HepG2 (cell line): ENCODE measurements at regions not wholly inside any gene's neighbourhood (a gene's known extent, or its start where the extent isn't known, plus 50 kb on each side); places are given as distances from the start of the nearest gene placed in this dataset.

Source experiments
- ATAC-seq: fragments of 200-7000 bp; cut with Tn5 transposase; 3 replicates; pipeline ENCODE4 v1.9.1; 2020; ENCODE audit warnings: mild to moderate bottlenecking, moderate library complexity
- BruUV-seq: library from RNA; stranded (reverse); fragments of 400-500 nt; replicated peaks from 2 replicates; lab custom pipeline; 2021; lab: Mats Ljungman, UMichigan
- CTCF ChIA-PET: fragments of 300-600 bp; formaldehyde crosslinking; extraction: SDS; loops from one replicate; lab custom pipeline; 2021; ENCODE audit warnings: low total read pairs, inconsistent platforms, low intra/inter-chr PET ratio; lab: Yijun Ruan, JAX
- POLR2A ChIA-PET: fragments of 350-600 bp; sonication (Branson Sonifier 250); formaldehyde crosslinking; loops from one replicate; lab custom pipeline; 2020; ENCODE audit warnings: antibody characterized with exemption, inconsistent platforms; lab: Yijun Ruan, JAX
- DNase-seq: peaks from one replicate; pipeline ENCODE4 v3.0.0-alpha.2; 2015; ENCODE audit warnings: low spot score
- FAIRE-seq: peaks from 3 replicates; lab custom pipeline; 2011; peaks lifted over from hg19 to GRCh38; lab: Jason Lieb, UNC
- H2AFZ ChIP-seq: one replicate; pipeline ENCODE4 v1.6.1; 2011; ENCODE audit warnings: low read length, inconsistent platforms
- H3K27ac ChIP-seq: fragments of 300-600 bp; 3 replicates; pipeline ENCODE4 v1.8.0; 2011; ENCODE audit warnings: mixed run types, mild to moderate bottlenecking, mixed read lengths, low read length, inconsistent platforms; ENCODE audit not compliant: insufficient read depth; ENCODE audit errors: extremely low read length
- H3K27me3 ChIP-seq, 2 experiments: fragments of 200-600 bp in 1 of 2; 2 replicates in 1 of 2; 3 replicates in 1 of 2; pipeline versions ENCODE4 v1.6.0 to v1.8.0; 2011; ENCODE audit warnings: low read length in 2 of 2, mild to moderate bottlenecking in 2 of 2, moderate library complexity in 2 of 2, inconsistent platforms in 1 of 2; ENCODE audit not compliant: insufficient read depth in 2 of 2, control insufficient read depth in 1 of 2
- H3K36me3 ChIP-seq, 2 experiments: fragments of 200-600 bp in 1 of 2; replicated peaks in 1 of 2; 2 replicates in 1 of 2; 3 replicates in 1 of 2; pipeline versions ENCODE4 v1.5.1 to v1.8.0; 2011; ENCODE audit warnings: low read length in 2 of 2, inconsistent platforms in 1 of 2; ENCODE audit not compliant: insufficient read depth in 2 of 2, control insufficient read depth in 1 of 2
- H3K4me1 ChIP-seq: 2 replicates; pipeline ENCODE4 v1.5.1; 2012; ENCODE audit warnings: low read length, inconsistent platforms; ENCODE audit not compliant: insufficient read depth
- H3K4me2 ChIP-seq: 2 replicates; pipeline ENCODE4 v1.6.0; 2011; ENCODE audit warnings: low read depth, low read length, inconsistent platforms
- H3K4me3 ChIP-seq, 3 experiments: fragments of 200-600 bp in 1 of 3; sonication (generic), shearing (Covaris generic) in 1 of 3; replicated peaks in 1 of 3; 2 replicates each; pipeline ENCODE4 v1.5.1; 2011 to 2016; ENCODE audit warnings: low read length in 3 of 3, inconsistent platforms in 2 of 3, low read depth in 2 of 3, mild to moderate bottlenecking in 2 of 3, control low read depth in 1 of 3, mixed read lengths in 1 of 3; ENCODE audit not compliant: insufficient read depth in 1 of 3
- H3K79me2 ChIP-seq: one replicate; pipeline ENCODE4 v1.6.1; 2011; ENCODE audit warnings: low read length, inconsistent platforms; ENCODE audit not compliant: insufficient read depth
- H3K9ac ChIP-seq: 2 replicates; pipeline ENCODE4 v1.6.0; 2011; ENCODE audit warnings: mild to moderate bottlenecking, low read depth, low read length, inconsistent platforms; ENCODE audit not compliant: insufficient read depth
- H3K9me3 ChIP-seq: 2 replicates; pipeline ENCODE4 v1.5.1; 2012; ENCODE audit warnings: mild to moderate bottlenecking, low read length
- H4K20me1 ChIP-seq: 2 replicates; pipeline ENCODE4 v1.6.0; 2011; ENCODE audit warnings: inconsistent platforms, mild to moderate bottlenecking, low read length, moderate library complexity; ENCODE audit not compliant: insufficient read depth
- DR1 ChIP-seq: sonication (generic); formaldehyde crosslinking; IDR thresholded peaks from 2 replicates; pipeline ENCODE4 v1.8.0; 2021; ENCODE audit warnings: mild to moderate bottlenecking, missing genetic modification reagents, inconsistent platforms
- HDAC6 ChIP-seq: fragments of 200-600 bp; sonication (generic); IDR thresholded peaks from 2 replicates; pipeline ENCODE4 v1.7.0; 2017; ENCODE audit warnings: mild to moderate bottlenecking, antibody characterized with exemption, low read length, low read depth
- HNF4A ChIP-seq: sonication (generic); formaldehyde crosslinking; IDR thresholded peaks from 2 replicates; pipeline ENCODE4 v1.4.0; 2020; ENCODE audit warnings: missing genetic modification reagents
- KDM3A ChIP-seq: IDR thresholded peaks from 2 replicates; pipeline ENCODE4 v1.6.1; 2018; ENCODE audit warnings: low read depth, missing compliant biosample characterization
- MAFK ChIP-seq, 2 experiments: IDR thresholded peaks in 1 of 2; conservative IDR thresholded peaks in 1 of 2; 2 replicates each; pipeline ENCODE4 v1.6.1; 2011; ENCODE audit warnings: improper control_type of control experiment in 2 of 2, low read length in 2 of 2
- MED8 ChIP-seq: sonication (generic); formaldehyde crosslinking; IDR thresholded peaks from 2 replicates; pipeline ENCODE4 v1.8.1; 2023; ENCODE audit warnings: mild to moderate bottlenecking, missing genetic modification reagents; ENCODE audit not compliant: insufficient replicate concordance
- REST ChIP-seq, 2 experiments: IDR thresholded peaks; 2 replicates each; pipeline ENCODE4 v1.6.1; 2011 to 2012; ENCODE audit warnings: low read length in 2 of 2, borderline replicate concordance in 1 of 2, low read depth in 1 of 2, mild to moderate bottlenecking in 1 of 2, moderate library complexity in 1 of 2
- TFAP4 ChIP-seq: sonication (generic); IDR thresholded peaks from 2 replicates; pipeline ENCODE4 v1.6.1; 2016; ENCODE audit warnings: low read depth, borderline replicate concordance
- ZFP37 ChIP-seq: sonication (generic); formaldehyde crosslinking; IDR thresholded peaks from 2 replicates; pipeline ENCODE4 v1.4.0; 2020; ENCODE audit warnings: missing genetic modification reagents, borderline replicate concordance
- ZNF335 ChIP-seq: sonication (generic); formaldehyde crosslinking; IDR thresholded peaks from 2 replicates; pipeline ENCODE4 v1.4.0; 2020; ENCODE audit warnings: missing genetic modification reagents
- ZNF557 ChIP-seq: sonication (generic); formaldehyde crosslinking; IDR thresholded peaks from 2 replicates; pipeline ENCODE4 v1.4.0; 2020; ENCODE audit warnings: missing genetic modification reagents
- ZSCAN12 ChIP-seq: sonication (generic); formaldehyde crosslinking; IDR thresholded peaks from 2 replicates; pipeline ENCODE4 v1.9.0; 2021; ENCODE audit warnings: mild to moderate bottlenecking, missing genetic modification reagents
- ZSCAN5A ChIP-seq: sonication (generic); formaldehyde crosslinking; IDR thresholded peaks from 2 replicates; pipeline ENCODE4 v1.8.0; 2022; ENCODE audit warnings: mild to moderate bottlenecking, missing genetic modification reagents, borderline replicate concordance
- in situ Hi-C: cut with HindIII; loops from 2 replicates; pipeline ENCODE4 v1.10.0; 2017; ENCODE audit warnings: low pct_unique_long_range_greater_than_20kb; ENCODE audit not compliant: extremely low pct_ligation_motif_present
- intact Hi-C: fragments of 100-400 bp; cut with micrococcal nuclease; formaldehyde crosslinking; loops from one replicate; pipeline ENCODE4 v1.10.0; 2022; ENCODE audit not compliant: unreplicated experiment
- TF ChIP-seq, protein P1 (sequence below): sonication (generic); formaldehyde crosslinking; IDR thresholded peaks from 2 replicates; pipeline ENCODE4 v1.8.1; 2022; ENCODE audit warnings: mild to moderate bottlenecking, missing genetic modification reagents
- TF ChIP-seq, protein P2 (sequence below): sonication (generic); formaldehyde crosslinking; IDR thresholded peaks from 2 replicates; pipeline ENCODE4 v1.4.0; 2020; ENCODE audit warnings: mild to moderate bottlenecking, missing genetic modification reagents
- TF ChIP-seq, protein P3 (sequence below): IDR thresholded peaks from 2 replicates; pipeline ENCODE4 v1.6.1; 2016; ENCODE audit warnings: low read depth, borderline replicate concordance

- TF ChIP-seq ZSCAN5A (CRISPR knock-in tag) (no peak), ZNF335 (no peak), DR1 (no peak)
Measured at GRCh38 chr15:81729340-81729739, 316.5 kb downstream of the MEX3B start (continued).

DNA sequence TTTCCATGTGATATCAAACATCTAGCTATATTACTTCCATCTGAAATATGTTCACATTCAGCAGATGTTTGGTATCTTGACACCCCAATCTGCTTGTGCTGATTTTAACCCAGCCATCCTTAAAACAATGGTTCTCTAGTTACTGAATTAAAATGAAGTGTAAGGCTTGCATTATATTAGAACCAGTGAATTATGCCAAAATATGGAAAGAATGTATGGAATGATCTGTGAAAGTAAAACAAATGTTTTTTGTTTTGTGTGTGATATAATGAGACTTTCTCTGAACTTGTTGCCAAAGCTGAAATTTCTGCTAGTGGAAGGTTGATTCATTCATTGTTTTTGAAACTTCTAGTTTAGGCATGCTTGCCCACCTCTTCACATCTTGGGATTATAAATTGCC, 317.1 kb downstream of the MEX3B start:
- POLR2A ChIA-PET, result no interaction called here
- no peak for ATAC-seq
- no peak for DNase-seq
- no TSS peak for BruUV-seq
- no peak overlapping the region for H2AFZ ChIP-seq
- H3K27me3 ChIP-seq, result no peaks in the 10 kb centered on the region
- no peaks in the 10 kb centered on the region for H3K79me2 ChIP-seq
- CTCF ChIA-PET, result no interaction called here
- H3K4me2 ChIP-seq, result no peak overlapping the region
- H3K4me1 ChIP-seq, result no peaks in the 10 kb centered on the region
- no peaks in the 10 kb centered on the region for H4K20me1 ChIP-seq
- no peak for FAIRE-seq
- H3K4me3 ChIP-seq, result no peak overlapping the region
- peaks cover 26% of the 10 kb centered on the region for H3K9me3 ChIP-seq
- intact Hi-C loops, result no loop called here
- H3K36me3 ChIP-seq, result no peaks in the 10 kb centered on the region
- H3K9ac ChIP-seq, result no peak overlapping the region
- no peak overlapping the region for H3K27ac ChIP-seq
- in situ Hi-C loops, result no loop called here
- no peak for TF ChIP-seq KDM3A
- TF ChIP-seq, protein P1, sequence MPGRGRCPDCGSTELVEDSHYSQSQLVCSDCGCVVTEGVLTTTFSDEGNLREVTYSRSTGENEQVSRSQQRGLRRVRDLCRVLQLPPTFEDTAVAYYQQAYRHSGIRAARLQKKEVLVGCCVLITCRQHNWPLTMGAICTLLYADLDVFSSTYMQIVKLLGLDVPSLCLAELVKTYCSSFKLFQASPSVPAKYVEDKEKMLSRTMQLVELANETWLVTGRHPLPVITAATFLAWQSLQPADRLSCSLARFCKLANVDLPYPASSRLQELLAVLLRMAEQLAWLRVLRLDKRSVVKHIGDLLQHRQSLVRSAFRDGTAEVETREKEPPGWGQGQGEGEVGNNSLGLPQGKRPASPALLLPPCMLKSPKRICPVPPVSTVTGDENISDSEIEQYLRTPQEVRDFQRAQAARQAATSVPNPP, result no peak
- no peak for TF ChIP-seq ZFP37 (CRISPR knock-in tag)
- TF ChIP-seq ZSCAN12 (CRISPR knock-in tag), result no peak
- TF ChIP-seq, protein P2, sequence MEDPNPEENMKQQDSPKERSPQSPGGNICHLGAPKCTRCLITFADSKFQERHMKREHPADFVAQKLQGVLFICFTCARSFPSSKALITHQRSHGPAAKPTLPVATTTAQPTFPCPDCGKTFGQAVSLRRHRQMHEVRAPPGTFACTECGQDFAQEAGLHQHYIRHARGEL (CRISPR knock-in tag), result no peak
- TF ChIP-seq REST (IDR thresholded peaks at IDR 0.05; ENCODE audit: borderline replicate concordance in 1 of 2, low read depth in 1 of 2, low read length in 2 of 2), result no peak
- no peak for TF ChIP-seq MAFK (conservative IDR thresholded peaks at IDR 0.05 in 1 of 2, IDR thresholded peaks at IDR 0.05 in 1 of 2; ENCODE audit: low read length in 2 of 2)
- TF ChIP-seq MED8, result no peak
- no peak for TF ChIP-seq ZNF557 (CRISPR knock-in tag)
- TF ChIP-seq TFAP4, result no peak
- no peak for TF ChIP-seq HNF4A (CRISPR knock-in tag)
- TF ChIP-seq, protein P3, sequence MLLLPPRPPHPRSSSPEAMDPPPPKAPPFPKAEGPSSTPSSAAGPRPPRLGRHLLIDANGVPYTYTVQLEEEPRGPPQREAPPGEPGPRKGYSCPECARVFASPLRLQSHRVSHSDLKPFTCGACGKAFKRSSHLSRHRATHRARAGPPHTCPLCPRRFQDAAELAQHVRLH, result no peak
- no peak for TF ChIP-seq HDAC6
